GM18519 (cell line): ENCODE measurements at regions not wholly inside any gene's neighbourhood (a gene's known extent, or its start where the extent isn't known, plus 50 kb on each side); places are given as distances from the start of the nearest gene placed in this dataset.
"Not testable (repeated sequence)": the region's sequence is repeated elsewhere in the genome, so short reads cannot be mapped to it uniquely, and the experiment has no call there.

Experiments used
- ATAC-seq: cut with Tn5 transposase; IDR thresholded peaks from one replicate; pipeline ENCODE4 v1.9.1; 2021; ENCODE audit warnings: mild to moderate bottlenecking, moderate library complexity; ENCODE audit not compliant: unreplicated experiment, low FRiP score

- ATAC-seq, result no peak
Observed at GRCh38 chr7:149570784-149571183, 73.2 kb upstream of the ZNF746 start.

GRCh38 chr7:149569726-149570422 lies 72.3 kb upstream of the ZNF746 start:
- no peak for ATAC-seq

- ATAC-seq, result no peak
Observed at GRCh38 chr7:149569025-149569725, 71.6 kb upstream of the ZNF746 start.

GRCh38 chr7:149568218-149568617 lies 70.6 kb upstream of the ZNF746 start:
- ATAC-seq, result no peak

- ATAC-seq, result no peak
Observed at GRCh38 chr7:149566103-149566502, 68.5 kb upstream of the ZNF746 start.

- no peak for ATAC-seq
Observed at GRCh38 chr7:149565096-149565382, 67.4 kb upstream of the ZNF746 start.

GRCh38 chr7:149564340-149565095 lies 66.9 kb upstream of the ZNF746 start:
- ATAC-seq, result no peak

- ATAC-seq, result no peak
Observed at GRCh38 chr7:149562602-149563001, 65.0 kb upstream of the ZNF746 start.

GRCh38 chr7:149561072-149561471 lies 63.5 kb upstream of the ZNF746 start:
- no peak for ATAC-seq

GRCh38 chr7:149559711-149560110 lies 62.1 kb upstream of the ZNF746 start:
- no peak for ATAC-seq

- no peak for ATAC-seq
Observed at GRCh38 chr7:149558149-149558861, 60.7 kb upstream of the ZNF746 start.

- not testable (repeated sequence) for ATAC-seq
Observed at GRCh38 chr7:149556525-149556924, 58.9 kb upstream of the ZNF746 start.

GRCh38 chr7:149554821-149555220 lies 57.2 kb upstream of the ZNF746 start:
- ATAC-seq, result not testable (repeated sequence)

- ATAC-seq, result not testable (repeated sequence)
Observed at GRCh38 chr7:149553991-149554390, 56.4 kb upstream of the ZNF746 start.

GRCh38 chr7:149552799-149553198 lies 55.2 kb upstream of the ZNF746 start:
- no peak for ATAC-seq
